Peyer's patch (tissue), 4 donors: ENCODE measurements at regions not wholly inside any gene's neighbourhood (a gene's known extent, or its start where the extent isn't known, plus 50 kb on each side); places are given as distances from the start of the nearest gene placed in this dataset.

Experiments used
- DNase-seq, 3 donors: peaks; one replicate each; pipeline ENCODE4 v3.0.0-alpha.2; 2017 to 2019
- H3K27ac ChIP-seq, 4 donors: fragments of 200-600 bp; sonication (generic); one replicate each; pipeline ENCODE4 v1.5.1; 2016 to 2019
- H3K27me3 ChIP-seq, 2 donors: fragments of 200-600 bp; sonication (generic); one replicate each; pipeline ENCODE4 v1.5.1; 2019
- H3K36me3 ChIP-seq, 3 donors: fragments of 200-600 bp; sonication (generic); one replicate each; pipeline ENCODE4 v1.5.1; 2016 to 2019
- H3K4me1 ChIP-seq, 4 donors: fragments of 200-600 bp; sonication (generic); one replicate each; pipeline ENCODE4 v1.5.1; 2016 to 2019
- H3K4me3 ChIP-seq, 4 donors: fragments of 200-600 bp; sonication (generic); 1 replicate in 3 of 4; 2 replicates in 1 of 4; pipeline ENCODE4 v1.5.1; 2016 to 2019; ENCODE audit warnings: mild to moderate bottlenecking in 1 of 4
- H3K9me3 ChIP-seq, 4 donors: fragments of 200-600 bp; sonication (generic); one replicate each; pipeline ENCODE4 v1.5.1; 2016 to 2019; ENCODE audit warnings: mild to moderate bottlenecking in 1 of 4
- CTCF ChIP-seq, 6 experiments: fragments of 450-650 bp in 4 of 6; fragments of 200-600 bp in 2 of 6; sonication (generic) in 1 of 6; IDR thresholded peaks; one replicate each; pipeline ENCODE4 v1.5.1; 2017 to 2019; ENCODE audit warnings: antibody characterized with exemption in 6 of 6, mild to moderate bottlenecking in 3 of 6, moderate library complexity in 1 of 6
- POLR2A ChIP-seq, 2 donors: fragments of 450-650 bp; IDR thresholded peaks; one replicate each; pipeline ENCODE4 v1.5.1; 2017; ENCODE audit warnings: antibody characterized with exemption in 2 of 2, mild to moderate bottlenecking in 2 of 2, moderate library complexity in 2 of 2

GRCh38 chr7:155985518-155986250, 173.4 kb upstream of the SHH start:
- Histone ChIP-seq H3K27me3 (no peaks in the 10 kb centered on the region), H3K9me3 (no peaks in the 10 kb centered on the region), H3K36me3 (no peaks in the 10 kb centered on the region), H3K4me3 (no peak overlapping the region), H3K4me1 (no peaks in the 10 kb centered on the region), H3K27ac (no peak overlapping the region)
- DNase-seq: peak in 1 of 3 donors; percentile 18
- TF ChIP-seq POLR2A (IDR thresholded peaks at IDR 0.05): no peak
- TF ChIP-seq CTCF (IDR thresholded peaks at IDR 0.05): no peak

DNA sequence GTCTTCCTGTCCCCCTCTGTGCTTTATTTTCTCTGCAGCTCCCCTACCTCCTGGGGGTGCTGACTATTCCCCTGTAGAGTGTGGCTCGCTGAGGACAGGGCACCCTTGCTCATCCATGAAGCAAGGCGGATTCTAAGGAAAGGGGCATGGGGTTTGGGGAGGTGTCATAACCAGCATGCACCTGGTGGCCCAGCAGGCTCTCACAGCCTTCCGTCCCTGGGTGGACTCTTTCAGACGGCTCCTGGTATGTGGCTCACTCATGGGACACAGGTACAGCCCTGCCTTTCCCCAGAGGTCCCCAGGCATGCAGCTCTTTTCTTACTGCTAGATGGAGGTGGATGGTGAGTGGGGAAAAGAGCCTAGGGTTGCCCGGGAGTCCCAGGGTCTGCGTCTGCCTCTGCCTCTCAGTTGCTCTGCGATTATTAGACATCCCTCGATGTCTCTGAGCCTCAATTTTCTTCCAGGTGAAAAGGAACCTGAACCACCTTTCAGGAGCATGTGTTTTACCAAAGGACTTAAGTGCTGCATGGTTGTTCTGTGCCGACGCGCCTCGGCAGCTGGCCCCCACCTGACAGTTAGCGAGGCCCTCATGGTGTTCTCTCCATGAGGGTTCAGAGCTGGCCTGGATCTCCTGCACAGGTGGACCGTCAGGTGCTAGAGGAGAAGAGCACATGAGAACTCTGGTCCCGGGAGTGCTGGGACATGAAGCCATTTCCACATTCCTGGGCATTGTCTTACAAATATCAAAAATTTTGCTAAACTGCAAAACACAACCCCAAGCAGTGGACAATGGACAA, 172.5 kb upstream of the SHH start:
- TF ChIP-seq CTCF (IDR thresholded peaks at IDR 0.05) (no peak), POLR2A (IDR thresholded peaks at IDR 0.05) (no peak)
- no peaks in the 10 kb centered on the region for H3K4me1 ChIP-seq
- peak in 2 of 3 donors; percentile 22 to 39 for DNase-seq
- H3K36me3 ChIP-seq: no peaks in the 10 kb centered on the region
- no peak overlapping the region for H3K27ac ChIP-seq
- no peaks in the 10 kb centered on the region for H3K27me3 ChIP-seq
- no peak overlapping the region for H3K4me3 ChIP-seq
- H3K9me3 ChIP-seq: no peaks in the 10 kb centered on the region

DNA sequence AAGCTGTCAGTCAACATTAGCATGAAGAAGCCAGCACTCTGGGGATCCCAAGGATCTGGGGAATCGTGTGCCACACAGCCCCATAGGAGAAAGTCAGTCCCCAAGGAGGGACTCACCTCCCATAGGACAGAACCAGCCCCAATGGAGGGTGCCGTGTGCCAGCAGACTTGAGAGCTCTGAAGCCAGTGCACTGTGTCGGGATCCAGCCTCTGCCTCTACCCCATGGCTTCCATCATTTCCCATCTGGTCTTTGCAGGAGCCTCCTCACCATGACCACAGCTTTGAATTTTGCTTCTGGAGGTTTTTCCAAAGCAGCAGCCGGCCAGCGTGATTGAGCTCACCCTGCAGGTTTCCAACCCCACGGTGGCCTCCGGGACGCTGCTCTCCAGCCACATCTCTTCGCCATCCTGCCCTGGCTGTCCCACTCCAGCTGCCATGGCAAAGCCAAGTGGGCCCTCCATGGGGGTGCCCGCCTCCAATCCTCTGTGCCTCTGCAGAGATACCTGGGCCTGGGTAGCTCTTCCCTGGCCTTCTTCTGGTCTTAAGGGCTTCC, 171.8 kb upstream of the SHH start:
- no peaks in the 10 kb centered on the region for H3K36me3 ChIP-seq
- no peak overlapping the region for H3K4me3 ChIP-seq
- no peaks in the 10 kb centered on the region for H3K4me1 ChIP-seq
- TF ChIP-seq POLR2A (IDR thresholded peaks at IDR 0.05): no peak
- TF ChIP-seq CTCF (IDR thresholded peaks at IDR 0.05): no peak
- H3K9me3 ChIP-seq: no peaks in the 10 kb centered on the region
- no peaks in the 10 kb centered on the region for H3K27me3 ChIP-seq
- peak in 1 of 3 donors; percentile 24 for DNase-seq
- no peak overlapping the region for H3K27ac ChIP-seq

DNA sequence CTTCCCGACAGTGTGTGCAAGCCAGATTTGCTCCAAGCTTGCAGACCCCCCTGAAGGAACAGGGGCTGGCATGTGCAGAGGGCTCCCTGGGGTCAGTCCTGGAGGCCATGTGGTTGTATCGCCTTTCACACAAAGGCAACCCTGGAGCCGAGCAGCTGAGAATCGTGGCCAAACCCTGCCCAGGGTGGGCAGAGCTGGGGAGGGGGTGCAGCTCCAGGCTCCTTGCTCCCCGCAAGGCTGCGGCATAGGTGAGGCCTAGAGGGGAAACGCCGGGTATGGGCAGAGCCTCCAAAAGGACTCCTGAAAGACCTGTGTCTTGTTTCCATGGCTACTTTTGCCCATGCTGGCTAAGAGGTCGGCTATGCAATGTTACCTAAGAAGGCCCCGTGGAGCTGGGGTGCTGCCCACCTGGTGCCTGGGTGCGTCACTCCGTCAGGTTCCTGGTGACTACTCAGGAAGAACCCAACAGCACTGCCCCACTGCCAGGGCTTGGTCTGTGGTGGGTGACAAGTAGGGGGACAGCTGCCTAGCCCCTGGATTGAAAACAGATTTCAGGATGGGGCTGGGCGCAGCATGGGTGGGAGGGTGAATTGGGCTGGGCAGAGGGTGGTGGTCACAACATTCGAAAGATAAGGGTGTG, 171.0 kb upstream of the SHH start:
- H3K9me3 ChIP-seq: no peaks in the 10 kb centered on the region
- TF ChIP-seq POLR2A (IDR thresholded peaks at IDR 0.05) (no peak), CTCF (IDR thresholded peaks at IDR 0.05) (no peak)
- no peak overlapping the region for H3K27ac ChIP-seq
- no peaks in the 10 kb centered on the region for H3K36me3 ChIP-seq
- DNase-seq: peak in 2 of 3 donors; percentile 17 to 23
- H3K4me3 ChIP-seq: no peak overlapping the region
- H3K4me1 ChIP-seq: no peaks in the 10 kb centered on the region
- H3K27me3 ChIP-seq: no peaks in the 10 kb centered on the region

- H3K4me3 ChIP-seq: no peak overlapping the region
- no peaks in the 10 kb centered on the region for H3K4me1 ChIP-seq
- no peaks in the 10 kb centered on the region for H3K27me3 ChIP-seq
- H3K36me3 ChIP-seq: no peaks in the 10 kb centered on the region
- DNase-seq: no peak
- no peak for TF ChIP-seq POLR2A (IDR thresholded peaks at IDR 0.05)
- TF ChIP-seq CTCF (IDR thresholded peaks at IDR 0.05): no peak
- H3K9me3 ChIP-seq: no peaks in the 10 kb centered on the region
- no peak overlapping the region for H3K27ac ChIP-seq
Measured at GRCh38 chr7:155981703-155982102, 169.4 kb upstream of the SHH start.
